ENCODE measurements at regions not wholly inside any gene's neighbourhood (a gene's known extent, or its start where the extent isn't known, plus 50 kb on each side); places are given as distances from the start of the nearest gene placed in this dataset.
"Not testable (repeated sequence)": the region's sequence is repeated elsewhere in the genome, so short reads cannot be mapped to it uniquely, and the experiment has no call there.

DNA sequence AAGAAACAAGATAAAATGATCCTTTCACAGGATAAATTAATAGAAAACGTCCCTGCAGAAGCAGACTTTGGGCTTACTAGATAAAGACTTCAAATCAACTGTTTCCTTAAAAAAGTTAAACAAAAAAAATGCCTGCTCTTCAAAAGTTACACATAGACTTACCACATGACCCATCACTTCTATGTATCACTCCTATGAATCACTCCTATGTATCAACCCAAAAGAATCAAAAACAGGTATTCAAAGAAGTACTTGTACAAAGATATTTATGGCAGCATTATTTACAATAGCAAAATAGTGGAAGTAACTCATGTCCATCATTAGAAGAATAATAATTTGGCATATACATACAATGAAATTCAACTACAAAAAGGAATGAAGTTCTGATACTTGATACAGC lies 56.3 kb upstream of the PRDM9 start:
- DNase-seq, result no peak

DNA sequence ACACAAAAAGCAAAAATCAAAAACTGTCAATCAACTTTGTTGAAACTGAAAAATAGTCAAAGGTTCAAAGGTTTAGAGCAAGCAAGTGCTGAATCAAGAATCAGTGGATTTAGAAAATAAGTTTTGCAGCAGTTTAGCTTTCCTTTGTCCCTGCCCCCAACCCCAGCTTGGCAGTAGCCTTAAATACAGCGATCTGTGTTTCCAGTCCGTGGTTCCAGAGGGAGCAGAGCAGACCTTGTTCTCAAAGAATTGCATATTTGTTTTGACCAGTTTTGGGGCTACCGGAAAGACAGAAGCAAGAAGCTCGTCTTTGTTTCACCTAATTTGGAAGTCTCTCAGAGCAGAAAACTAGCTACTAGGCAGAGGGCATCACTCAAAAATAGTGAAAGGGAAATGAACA lies 57.2 kb upstream of the PRDM9 start:
- DNase-seq, result no peak

DNA sequence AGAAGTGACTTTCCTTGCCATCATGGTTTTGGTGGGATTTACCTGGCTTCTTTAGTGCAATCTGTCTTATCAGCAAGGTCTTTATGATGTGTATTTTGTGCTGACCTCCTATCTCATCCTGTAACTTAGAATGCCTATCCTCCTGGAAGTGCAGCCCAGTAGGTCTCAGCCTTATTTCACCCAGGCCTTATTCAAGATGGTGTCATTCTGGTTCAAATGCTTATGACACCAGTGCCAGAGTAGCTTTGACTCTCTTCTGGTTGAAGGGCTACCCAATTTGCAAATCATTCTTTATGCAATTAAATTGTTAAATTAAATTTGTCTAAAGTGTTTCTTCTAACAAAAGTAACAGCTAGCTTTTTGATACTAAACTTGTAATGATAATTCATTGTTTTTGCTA lies 58.8 kb upstream of the PRDM9 start:
- DNase-seq, result no peak

DNA sequence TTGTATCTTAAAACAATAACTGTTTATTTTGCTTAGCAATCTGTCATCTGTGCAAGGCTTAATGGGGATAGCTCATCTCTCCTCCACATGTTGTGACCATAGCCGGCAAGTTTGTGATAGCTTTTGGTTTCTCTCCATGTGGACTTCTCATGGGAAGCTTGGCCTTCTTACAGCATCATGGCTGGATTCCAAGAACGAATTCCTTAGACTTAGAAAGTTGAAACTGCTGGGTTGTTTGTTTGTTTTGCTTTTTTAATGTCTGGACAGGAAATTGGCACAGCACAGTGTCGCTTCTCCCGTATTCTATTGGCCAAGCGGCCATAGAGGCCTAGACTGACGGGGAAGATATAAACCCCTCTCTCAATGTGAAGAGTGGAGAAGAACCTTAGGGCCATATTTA lies 61.0 kb upstream of the PRDM9 start:
- DNase-seq, result peak in 1 of 56 donors; percentile 6

DNA sequence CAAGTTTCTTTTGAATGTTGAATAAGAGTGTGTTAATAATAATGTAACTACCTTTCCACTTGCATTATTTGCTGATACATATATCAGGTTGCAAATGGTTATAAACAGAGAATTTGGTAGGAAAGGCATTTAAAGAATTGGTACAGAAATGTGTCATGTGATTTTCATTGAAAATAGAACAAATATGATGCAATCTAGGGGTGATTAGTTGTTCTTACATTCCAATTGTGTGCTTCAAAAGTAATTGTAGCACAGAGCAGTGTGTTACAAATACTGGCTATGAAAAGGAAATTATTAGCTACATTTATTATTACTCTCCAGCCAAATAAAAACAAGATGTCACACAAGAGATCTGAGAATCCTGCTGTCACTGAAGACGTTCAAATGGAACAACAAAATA lies 61.8 kb upstream of the PRDM9 start:
- DNase-seq, result no peak

DNA sequence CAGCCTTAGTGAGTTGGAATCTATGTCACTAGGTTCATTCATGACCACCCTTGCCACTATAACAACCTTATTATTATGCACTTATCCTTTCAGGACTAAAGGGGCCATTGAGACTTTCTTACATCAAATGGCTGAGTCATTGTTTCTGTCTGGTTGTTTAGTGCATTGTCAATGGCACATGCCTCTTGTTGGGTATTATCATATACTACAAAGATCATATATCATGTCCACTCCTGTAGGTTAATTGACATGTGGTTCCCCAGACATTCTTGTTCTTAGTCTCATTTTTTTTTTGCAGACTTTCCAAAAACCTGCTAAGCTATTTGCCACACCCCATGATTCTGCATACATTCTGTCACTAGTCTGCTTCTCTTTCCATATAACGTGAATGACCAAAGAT lies 66.7 kb upstream of the PRDM9 start:
- no peak for DNase-seq

DNA sequence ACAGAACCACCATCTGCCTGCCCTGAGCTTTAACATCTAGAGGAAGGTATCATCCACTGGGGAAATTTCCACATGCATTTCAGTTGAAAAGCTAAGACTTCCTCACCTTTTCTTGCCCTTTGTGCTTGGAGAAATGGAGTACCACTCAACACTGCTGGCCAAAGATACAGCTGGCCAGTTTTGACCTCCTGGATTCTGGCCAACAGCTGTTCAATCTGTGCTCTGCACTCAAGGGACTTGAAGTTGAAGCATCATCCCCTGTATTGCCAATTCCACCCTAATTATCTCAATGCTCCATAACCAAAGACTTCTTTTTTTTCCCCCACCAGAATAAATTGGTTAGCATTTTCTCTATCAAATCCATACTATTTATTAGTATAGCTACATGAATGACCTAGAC lies 70.4 kb upstream of the PRDM9 start:
- no peak for DNase-seq

DNA sequence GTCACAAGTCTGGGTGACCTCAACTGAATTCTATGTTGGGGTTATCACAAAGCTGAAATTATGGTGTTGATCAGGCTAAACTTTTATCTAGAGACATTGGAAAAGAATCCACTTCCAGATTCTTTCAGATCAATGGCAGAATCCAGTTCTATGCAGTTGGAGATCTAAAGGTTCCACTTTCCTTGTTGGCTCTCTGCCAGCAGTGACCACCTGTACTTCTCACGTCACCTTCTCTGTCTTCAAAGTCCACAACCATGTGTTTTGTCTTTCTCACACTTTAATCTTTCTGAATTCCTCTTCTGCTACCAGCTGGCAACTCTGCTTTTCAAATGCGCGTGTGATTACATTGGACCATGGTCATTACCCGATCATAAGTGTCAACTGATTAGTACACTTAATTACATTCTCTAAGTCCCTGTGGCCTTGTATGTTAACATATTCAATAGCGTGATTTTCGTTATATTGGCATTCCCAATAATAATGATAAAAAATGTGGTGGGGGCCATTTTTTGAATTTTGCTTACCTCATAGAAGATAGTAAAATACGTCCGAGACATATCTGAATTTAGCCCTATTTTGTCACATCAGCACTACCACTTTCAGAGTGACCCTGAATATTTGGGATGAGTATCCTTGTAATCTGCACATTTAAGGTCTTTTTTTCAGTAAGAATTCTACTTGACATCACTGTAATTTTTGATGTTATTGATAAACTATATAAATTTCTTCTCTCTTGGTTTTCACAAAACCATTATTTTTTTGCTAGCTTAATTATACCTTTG lies 73.7 kb upstream of the PRDM9 start:
- DNase-seq, result no peak

DNA sequence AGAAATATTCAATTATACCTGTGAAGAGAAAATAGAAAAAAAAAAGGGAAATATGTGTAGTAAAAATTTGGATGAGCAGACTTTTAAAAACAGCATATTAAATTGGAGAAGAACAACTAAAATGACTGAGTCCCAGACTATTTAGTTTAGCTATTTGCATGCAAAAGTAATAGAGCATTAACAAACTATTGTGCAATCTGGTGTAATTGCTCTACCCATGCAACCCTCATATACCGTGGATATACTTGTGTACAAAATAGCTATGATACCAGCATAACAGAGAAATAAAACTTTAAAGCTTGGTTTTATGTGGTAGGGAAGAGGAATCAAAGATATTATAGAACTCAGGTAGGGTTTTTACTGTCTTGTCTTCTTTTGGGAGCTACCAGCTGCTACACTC lies 78.7 kb upstream of the PRDM9 start:
- no peak for DNase-seq

DNA sequence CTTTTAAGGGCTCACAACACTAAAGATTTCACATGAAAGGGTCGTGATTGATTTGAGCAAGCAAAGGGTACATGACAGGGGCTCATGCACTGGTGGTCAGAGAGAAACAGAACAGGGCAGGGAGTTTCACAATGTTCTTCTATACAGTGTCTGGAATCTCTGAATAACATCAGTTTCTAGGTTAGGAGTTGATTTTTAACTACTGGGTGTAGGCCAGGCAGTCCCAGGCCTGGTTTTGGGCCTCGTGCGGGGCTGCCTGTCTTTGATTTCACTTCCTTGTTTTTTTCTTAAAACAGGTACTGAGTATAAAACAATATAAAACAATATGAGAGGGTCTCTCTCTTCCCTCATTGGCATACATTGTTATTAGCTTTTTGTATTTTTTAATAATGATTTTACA lies 87.2 kb upstream of the PRDM9 start:
- DNase-seq, result not testable (repeated sequence)

DNA sequence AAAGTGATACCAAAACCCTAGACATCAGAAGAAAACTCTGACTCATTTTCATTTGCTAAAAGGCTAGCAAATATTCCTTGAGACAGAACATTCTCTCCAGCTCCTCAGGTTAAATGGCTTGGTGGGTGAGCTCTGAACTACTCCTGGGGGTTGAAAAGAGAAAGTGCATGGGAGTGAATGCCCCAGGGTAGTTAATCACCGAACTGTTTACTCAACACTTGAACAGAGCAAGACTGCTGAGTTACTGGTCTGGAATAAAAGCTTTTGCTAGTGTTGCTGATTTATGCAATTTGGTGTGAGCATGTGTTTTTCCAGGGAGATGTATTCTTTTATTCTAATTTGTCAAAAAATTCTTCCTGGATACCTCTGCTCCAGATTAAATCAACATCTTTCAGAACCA lies 88.3 kb upstream of the PRDM9 start:
- DNase-seq, result no peak

DNA sequence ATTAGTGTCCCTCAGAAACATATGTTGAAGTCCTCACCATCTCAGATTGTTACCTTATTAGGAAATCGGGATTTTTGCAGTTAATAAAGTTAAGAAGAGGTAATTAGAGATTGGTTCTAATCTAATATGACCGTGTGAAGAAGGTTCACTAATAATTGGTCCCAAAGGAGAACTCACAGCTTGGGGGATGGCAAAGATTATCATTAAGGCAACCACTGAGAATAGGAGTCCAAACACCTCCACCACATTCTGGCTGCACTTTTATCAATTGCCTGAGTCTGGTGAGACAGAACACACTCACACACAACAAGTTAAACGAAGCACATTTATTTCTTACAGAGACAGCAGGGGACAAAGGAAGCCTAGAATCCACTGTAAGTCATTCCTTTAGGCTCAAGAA lies 94.9 kb upstream of the PRDM9 start:
- no peak for DNase-seq

DNA sequence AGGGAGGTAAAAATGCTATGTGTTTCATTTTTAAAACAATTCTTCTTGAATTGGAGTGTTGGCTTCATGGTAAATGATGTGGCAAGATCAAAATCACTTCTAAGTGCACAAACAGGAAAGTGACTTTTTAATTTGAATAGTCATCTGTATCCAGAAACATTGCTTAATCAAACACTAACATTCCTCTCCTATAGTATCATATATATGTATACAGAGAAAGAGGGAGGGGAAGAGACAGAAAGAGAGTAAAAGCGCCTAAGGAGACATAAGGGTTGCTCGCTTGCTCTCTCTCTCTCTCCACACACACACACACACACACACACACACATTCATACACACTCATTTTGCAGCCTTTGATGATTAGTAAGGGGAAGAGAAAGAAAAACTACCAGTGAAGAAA lies 95.4 kb upstream of the PRDM9 start:
- no peak for DNase-seq

DNA sequence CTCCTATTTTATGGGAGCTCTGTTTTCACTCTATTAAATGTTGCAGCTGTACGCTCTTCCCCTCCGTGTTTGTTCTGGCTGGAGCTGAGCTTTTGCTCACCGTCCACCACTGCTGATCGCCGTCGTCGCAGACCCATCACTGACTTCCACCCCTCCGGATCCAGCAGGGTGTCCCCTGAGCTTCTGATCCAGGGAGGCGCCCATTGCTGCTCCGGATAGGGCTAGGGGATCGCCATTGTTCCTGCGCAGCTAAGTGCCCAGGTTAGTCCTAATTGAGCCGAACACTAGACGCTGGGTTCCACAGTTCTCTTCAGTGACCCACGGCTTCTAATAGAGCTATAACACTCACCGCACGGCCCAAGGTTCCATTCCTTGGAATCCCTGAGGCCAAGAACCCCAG lies 96.2 kb upstream of the PRDM9 start:
- no peak for DNase-seq

DNA sequence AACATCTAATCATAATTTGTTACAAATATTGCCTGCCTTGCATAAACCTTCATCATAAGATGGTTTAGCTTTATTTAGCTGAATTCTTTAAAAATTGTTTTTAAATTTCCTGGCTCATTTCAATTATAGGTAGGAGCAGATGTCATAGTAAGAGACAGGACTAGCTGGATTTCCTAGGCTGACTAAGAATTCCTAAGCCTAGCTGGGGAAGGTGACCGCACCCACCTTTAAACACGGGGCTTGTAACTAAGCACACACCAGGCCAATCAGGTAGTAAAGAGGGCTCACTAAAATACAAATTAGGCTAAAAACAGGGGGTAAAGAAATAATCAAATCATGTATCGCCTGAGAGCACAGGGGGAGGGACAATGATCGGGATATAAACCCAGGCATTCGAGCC lies 96.6 kb upstream of the PRDM9 start:
- not testable (repeated sequence) for DNase-seq

DNA sequence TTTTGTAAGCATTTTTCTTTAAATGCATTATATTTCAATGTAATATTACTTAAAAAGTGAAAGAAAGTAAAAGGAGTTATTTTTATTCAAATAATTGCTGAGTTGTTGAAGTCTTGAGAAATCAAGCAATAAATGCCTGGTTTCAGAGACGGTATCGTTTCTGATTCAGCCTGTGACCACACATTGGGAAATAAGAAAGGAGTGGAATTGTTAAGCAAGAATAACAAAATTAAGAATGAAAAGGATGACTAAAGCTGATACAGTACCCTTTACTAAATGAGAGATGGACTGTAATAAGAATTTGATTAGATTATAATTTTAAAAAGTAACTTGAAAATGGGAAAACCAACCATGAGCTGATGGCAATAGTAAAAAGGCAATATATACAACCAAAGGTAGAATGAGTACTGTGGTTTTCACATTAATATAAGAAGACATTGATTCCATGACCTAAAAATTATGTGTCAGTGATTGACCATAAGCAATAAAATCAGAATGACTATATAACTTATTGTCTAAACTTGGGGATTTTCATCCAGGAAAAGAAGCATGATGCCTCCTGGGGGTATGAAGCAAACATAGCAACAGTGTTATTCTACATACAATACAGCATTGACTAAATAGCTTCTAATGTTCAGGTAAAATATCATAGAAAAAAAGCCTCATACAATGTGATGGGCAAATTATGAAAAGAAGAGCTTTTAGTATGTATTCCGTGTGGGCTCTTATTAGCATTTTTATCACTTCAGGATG lies 101.9 kb upstream of the PRDM9 start:
- no peak for DNase-seq

DNA sequence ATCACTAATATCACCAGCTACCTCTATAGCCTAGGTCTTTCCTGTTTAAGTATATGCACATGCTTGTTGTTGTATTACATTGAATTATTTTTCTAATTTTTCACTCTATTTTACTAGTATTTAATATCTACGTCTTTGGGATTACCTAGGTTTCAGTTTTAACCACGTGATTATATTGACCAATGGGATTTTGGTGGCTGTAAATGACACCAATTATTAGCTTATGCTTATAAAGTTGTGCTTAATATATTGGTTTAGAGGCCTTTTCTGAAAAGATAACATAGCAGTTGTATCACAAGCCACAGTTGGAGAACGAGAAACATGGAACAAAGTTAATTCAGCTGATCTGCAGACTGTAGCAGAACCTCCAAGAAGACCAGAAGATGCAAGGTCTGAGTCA lies 104.8 kb upstream of the PRDM9 start:
- DNase-seq, result no peak

DNA sequence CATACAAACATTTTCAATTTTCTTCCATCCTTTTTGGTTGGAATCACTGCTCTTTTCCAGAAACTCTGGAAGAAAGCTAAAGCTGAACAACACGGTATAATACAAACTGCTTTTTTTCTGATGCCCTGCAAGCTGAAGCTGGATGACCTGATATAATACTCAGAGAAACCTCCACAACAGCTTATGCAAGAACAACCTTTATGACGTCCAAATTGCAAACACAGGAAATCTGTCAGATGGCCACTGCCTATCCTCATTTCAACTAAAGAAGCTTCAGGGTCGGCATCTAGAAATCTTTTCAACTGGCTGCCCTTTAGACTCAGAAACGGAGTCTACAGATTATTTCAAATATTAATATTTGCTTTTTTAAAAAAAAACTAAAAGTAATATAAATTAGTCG lies 106.5 kb upstream of the PRDM9 start:
- no peak for DNase-seq

DNA sequence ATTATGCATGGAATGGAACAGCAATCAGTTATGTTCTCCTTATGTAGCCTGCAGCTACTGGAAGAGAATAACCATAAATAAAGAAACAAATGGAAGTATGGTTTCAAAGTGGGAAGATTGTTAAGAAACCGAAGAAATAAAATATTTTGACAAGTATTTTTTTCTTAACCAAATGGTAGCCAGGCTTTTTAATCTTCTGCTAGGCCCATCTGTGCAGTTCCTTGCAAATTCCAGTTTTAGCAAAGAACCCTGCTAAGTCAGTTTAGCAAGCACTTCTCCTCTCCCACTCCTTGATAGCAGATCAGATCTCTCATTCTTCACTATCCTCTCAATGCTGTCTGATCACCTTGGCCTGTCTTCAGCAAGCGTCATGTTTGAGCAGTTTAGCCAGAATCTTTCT lies 111.1 kb upstream of the PRDM9 start:
- DNase-seq, result no peak

DNA sequence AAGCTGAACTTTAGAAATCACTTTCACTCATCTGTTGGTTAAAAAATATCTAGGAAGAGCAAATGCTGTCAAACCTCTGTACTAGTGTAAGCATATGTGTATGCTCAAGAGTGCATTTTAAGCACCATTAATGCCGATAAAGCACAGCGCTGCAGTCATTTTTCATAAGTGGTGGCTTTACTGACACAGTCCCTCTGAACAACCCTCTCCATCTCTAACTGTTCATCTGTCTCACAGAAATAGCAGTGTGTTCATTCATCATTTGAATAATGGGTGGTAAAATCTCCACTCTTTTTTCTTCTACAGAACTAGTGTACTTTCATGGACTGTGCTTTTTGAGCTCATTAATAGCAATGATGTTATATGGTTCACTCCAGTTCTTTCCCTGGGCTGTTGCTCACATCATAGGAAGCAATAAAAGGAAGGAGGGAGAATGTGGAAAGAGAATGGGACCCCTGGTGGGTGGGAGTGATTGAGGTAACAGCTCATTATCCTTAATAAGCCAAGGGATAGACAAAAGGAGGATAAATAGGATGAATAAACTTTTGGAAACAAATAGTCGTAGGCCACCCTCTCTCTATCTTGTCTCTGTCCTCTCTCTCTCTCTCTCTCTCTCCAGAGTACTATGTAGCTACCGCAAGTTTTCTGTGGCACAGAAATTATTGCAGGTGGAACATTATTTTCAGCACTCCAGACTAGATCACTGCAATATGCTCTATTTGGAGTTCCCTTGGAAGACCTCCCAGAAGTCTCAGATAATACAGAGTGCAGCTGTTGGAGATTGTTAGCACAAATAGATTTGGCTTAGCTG lies 117.9 kb upstream of the PRDM9 start:
- no peak for DNase-seq

DNA sequence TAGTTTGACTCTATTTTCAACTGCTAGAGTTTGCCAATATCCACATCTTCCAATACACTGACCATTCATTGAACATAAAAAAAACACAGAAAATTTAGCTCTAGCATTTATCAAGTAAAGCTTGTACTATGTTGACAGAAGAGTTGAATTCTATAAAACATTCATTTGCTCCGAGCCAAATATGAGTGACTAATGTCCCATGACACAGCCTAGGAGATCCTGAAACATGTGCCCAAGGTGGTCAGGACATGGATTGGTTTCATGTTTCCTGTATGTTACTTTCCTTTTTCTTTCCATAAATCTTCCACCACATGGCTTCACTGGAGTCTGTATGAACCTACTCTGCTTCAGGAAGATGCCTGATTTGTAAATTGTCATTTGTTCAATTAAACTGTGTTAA lies 122.4 kb upstream of the PRDM9 start:
- DNase-seq, result no peak

DNA sequence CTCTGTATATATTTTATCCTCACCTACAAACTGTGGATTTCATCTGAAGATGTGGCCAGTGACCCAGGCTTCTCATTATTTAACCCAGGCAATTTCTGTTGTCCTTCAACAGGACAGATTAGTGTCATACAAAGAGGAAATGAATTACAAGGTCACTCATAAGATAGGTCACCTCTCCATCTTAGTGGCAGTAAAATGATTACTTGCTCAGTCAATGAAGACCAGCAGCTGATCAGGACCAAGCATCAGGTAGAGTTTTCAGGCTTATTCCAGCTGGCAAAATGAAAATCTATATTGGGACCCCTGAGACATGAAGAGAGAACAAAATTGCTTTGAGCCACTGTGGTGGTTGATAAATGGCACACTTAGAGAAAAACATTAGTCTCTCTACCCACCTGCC lies 135.2 kb upstream of the PRDM9 start:
- DNase-seq, result no peak
